RWPE2 (cell line): ENCODE measurements at regions not wholly inside any gene's neighbourhood (a gene's known extent, or its start where the extent isn't known, plus 50 kb on each side); places are given as distances from the start of the nearest gene placed in this dataset.
"Not testable (repeated sequence)": the region's sequence is repeated elsewhere in the genome, so short reads cannot be mapped to it uniquely, and the experiment has no call there.

Experiments
- ATAC-seq: fragments of 200-7000 bp; cut with Tn5 transposase; 3 replicates; pipeline ENCODE4 v1.9.1; 2021; ENCODE audit warnings: low read depth
- DNase-seq: peaks from one replicate; pipeline ENCODE4 v3.0.0-alpha.2; 2020; ENCODE audit warnings: low spot score
- H3K27ac ChIP-seq: fragments of 450-650 bp; 2 replicates; pipeline ENCODE4 v1.5.1; 2017; ENCODE audit warnings: mild to moderate bottlenecking; ENCODE audit not compliant: poor library complexity, severe bottlenecking
- H3K27me3 ChIP-seq: fragments of 250-450 bp; sonication (Bioruptor Pico); 2 replicates; pipeline ENCODE4 v1.5.1; 2021; ENCODE audit warnings: mild to moderate bottlenecking, moderate library complexity; ENCODE audit not compliant: insufficient read depth, poor library complexity, severe bottlenecking
- H3K36me3 ChIP-seq: fragments of 250-450 bp; sonication (Bioruptor Pico); 2 replicates; pipeline ENCODE4 v1.5.1; 2020; ENCODE audit warnings: low read depth, mild to moderate bottlenecking, moderate library complexity
- H3K4me1 ChIP-seq: fragments of 250-450 bp; sonication (Bioruptor Pico); 2 replicates; pipeline ENCODE4 v1.5.1; 2021; ENCODE audit warnings: mild to moderate bottlenecking, moderate library complexity; ENCODE audit not compliant: insufficient read depth, poor library complexity, severe bottlenecking
- H3K4me3 ChIP-seq: fragments of 250-450 bp; sonication (Bioruptor Pico); 2 replicates; pipeline ENCODE4 v1.5.1; 2021; ENCODE audit warnings: mild to moderate bottlenecking, moderate library complexity; ENCODE audit not compliant: severe bottlenecking
- H3K9me3 ChIP-seq: fragments of 250-450 bp; sonication (Bioruptor Pico); 2 replicates; pipeline ENCODE4 v1.5.1; 2021; ENCODE audit warnings: mild to moderate bottlenecking, moderate library complexity; ENCODE audit not compliant: severe bottlenecking
- CTCF ChIP-seq: fragments of 450-650 bp; IDR thresholded peaks from one replicate; pipeline ENCODE4 v1.5.1; 2017; ENCODE audit warnings: mild to moderate bottlenecking, moderate library complexity; ENCODE audit not compliant: poor library complexity, severe bottlenecking

DNA sequence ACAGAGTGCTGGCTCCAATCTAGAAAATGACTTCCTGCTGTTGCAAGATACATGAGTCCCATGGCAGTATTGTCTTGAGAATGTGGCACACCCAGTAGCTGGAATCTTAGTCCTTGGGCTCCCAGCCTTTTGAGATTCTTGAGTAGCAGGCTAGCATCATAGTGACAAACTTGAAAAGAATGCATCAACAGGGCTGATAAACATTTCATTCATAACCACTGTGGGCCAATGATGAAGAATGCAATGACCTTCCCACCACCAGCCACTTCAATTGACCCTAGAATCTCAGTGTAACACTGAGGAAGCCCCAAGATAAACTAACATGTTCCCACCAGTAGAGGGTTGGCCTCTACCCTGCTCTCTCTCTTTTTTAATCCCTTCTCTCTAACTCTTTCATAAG lies 329.3 kb downstream of the GBA3 start:
- Histone ChIP-seq H3K4me3 (no peak overlapping the region), H3K4me1 (peaks cover 8% of the 10 kb centered on the region), H3K9me3 (no peaks in the 10 kb centered on the region), H3K27ac (peak overlapping the region; percentile 45), H3K36me3 (no peaks in the 10 kb centered on the region), H3K27me3 (no peaks in the 10 kb centered on the region)
- no peak for TF ChIP-seq CTCF
- DNase-seq = no peak
- peak; percentile 94 for ATAC-seq

DNA sequence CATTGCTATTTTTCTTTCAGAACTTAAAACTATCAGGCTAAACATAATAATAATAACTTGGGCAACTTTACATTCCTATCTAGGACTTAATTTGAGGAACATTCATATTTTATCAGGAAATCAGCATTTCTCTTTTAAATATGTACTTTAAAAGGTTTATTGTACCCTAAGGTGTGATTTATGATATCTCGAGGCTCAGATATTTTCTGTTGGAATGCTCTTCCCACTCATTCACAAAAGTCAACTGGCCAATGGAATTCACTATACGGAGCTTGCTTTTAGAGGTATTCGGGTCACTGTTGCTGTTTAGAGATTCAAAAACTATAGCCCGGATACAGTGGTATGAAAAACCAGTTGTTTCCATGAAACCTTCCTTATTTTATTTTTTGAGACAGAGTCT lies 328.3 kb downstream of the GBA3 start:
- TF ChIP-seq CTCF = no peak
- Histone ChIP-seq H3K36me3 (no peaks in the 10 kb centered on the region), H3K4me1 (peaks cover 8% of the 10 kb centered on the region), H3K9me3 (no peaks in the 10 kb centered on the region), H3K4me3 (no peak overlapping the region), H3K27me3 (no peaks in the 10 kb centered on the region), H3K27ac (peak overlapping the region; percentile 45)
- no peak for DNase-seq
- no peak for ATAC-seq

GRCh38 chr4:23020399-23020798 lies 327.7 kb downstream of the GBA3 start:
- not testable (repeated sequence) for H3K9me3 ChIP-seq, H3K4me3 ChIP-seq, H3K27me3 ChIP-seq, H3K36me3 ChIP-seq, DNase-seq, ATAC-seq, H3K4me1 ChIP-seq, H3K27ac ChIP-seq

DNA sequence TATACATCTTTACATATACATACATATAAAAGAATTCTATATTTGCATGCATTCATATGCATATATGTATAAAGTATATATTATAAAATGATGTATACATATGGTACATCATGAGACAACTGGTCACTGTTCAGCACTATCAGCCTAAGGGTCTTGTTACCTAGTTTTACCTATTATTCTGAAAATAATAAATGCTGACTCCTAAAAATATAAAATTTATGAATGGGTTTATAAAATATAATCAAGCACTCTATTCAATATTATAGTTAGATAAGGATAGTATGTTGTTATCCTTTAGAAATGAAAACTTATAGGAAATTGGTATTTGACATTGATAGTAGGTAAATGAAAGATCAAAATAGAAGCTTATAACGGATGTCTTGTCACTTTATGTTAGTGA lies 324.2 kb downstream of the GBA3 start:
- Histone ChIP-seq H3K27me3 (no peaks in the 10 kb centered on the region), H3K4me1 (peaks cover 5% of the 10 kb centered on the region), H3K27ac (no peak overlapping the region), H3K4me3 (no peak overlapping the region), H3K9me3 (no peaks in the 10 kb centered on the region), H3K36me3 (no peaks in the 10 kb centered on the region)
- DNase-seq = no peak
- ATAC-seq = no peak
- no peak for TF ChIP-seq CTCF

GRCh38 chr4:23015821-23016220 lies 323.1 kb downstream of the GBA3 start:
- no peak for TF ChIP-seq CTCF
- ATAC-seq = no peak
- Histone ChIP-seq H3K27me3 (no peaks in the 10 kb centered on the region), H3K27ac (no peak overlapping the region), H3K36me3 (no peaks in the 10 kb centered on the region), H3K4me3 (no peak overlapping the region), H3K4me1 (no peaks in the 10 kb centered on the region), H3K9me3 (no peaks in the 10 kb centered on the region)
- no peak for DNase-seq
